ENCODE measurements at regions not wholly inside any gene's neighbourhood (a gene's known extent, or its start where the extent isn't known, plus 50 kb on each side); places are given as distances from the start of the nearest gene placed in this dataset.

DNA sequence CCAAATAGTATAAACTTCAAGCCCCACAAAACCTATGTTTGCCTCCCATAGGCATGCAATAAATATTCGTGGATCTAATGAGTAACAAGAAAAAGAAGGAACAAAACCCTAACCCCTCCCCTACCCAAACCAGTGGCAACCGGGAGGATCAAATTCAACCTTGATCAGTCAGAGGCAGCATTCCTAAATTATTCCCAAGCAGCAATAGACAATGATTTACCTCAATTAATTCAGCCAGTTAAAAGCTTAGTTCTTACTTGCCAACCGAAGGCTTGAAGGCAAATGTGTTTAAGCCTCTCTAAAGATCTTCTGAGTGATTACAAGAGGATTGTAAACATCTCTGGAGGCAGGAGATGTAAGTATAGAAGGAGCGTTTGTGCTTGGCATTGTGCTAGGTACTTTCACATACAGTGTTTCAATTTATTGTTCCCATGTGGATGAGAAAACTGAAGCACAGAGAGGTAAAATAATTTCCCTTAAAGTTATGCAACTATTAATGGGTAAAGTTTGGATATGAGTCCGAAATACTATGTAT, 197.7 kb downstream of the MTX2 start:
- intact Hi-C loops (cut with DNase I): loop anchor here in 1 of 10 donors (10.0 kb wide), 1 partner anchor 348 kb away; no protein-coding TSS in a partner anchor
- H3K4me3 ChIP-seq: no peak overlapping the region
- H3K27ac ChIP-seq: no peak overlapping the region
- TF ChIP-seq, protein P1, sequence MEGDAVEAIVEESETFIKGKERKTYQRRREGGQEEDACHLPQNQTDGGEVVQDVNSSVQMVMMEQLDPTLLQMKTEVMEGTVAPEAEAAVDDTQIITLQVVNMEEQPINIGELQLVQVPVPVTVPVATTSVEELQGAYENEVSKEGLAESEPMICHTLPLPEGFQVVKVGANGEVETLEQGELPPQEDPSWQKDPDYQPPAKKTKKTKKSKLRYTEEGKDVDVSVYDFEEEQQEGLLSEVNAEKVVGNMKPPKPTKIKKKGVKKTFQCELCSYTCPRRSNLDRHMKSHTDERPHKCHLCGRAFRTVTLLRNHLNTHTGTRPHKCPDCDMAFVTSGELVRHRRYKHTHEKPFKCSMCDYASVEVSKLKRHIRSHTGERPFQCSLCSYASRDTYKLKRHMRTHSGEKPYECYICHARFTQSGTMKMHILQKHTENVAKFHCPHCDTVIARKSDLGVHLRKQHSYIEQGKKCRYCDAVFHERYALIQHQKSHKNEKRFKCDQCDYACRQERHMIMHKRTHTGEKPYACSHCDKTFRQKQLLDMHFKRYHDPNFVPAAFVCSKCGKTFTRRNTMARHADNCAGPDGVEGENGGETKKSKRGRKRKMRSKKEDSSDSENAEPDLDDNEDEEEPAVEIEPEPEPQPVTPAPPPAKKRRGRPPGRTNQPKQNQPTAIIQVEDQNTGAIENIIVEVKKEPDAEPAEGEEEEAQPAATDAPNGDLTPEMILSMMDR (IDR thresholded peaks at IDR 0.05): no peak
- H3K27me3 ChIP-seq: peaks cover 0 to 48% (median 17%) of the 10 kb centered on the region in 7 donors
- peaks cover 0 to 5% (median 2%) of the 10 kb centered on the region in 9 donors for H3K4me1 ChIP-seq
- DNase-seq: no peak
- no peak for ATAC-seq
- 90 to 92% methylated on average over 5 of the region's 5 CpGs for WGBS, 2 donors
- no peaks in the 10 kb centered on the region for H3K9me3 ChIP-seq
- no peaks in the 10 kb centered on the region for H3K36me3 ChIP-seq

DNA sequence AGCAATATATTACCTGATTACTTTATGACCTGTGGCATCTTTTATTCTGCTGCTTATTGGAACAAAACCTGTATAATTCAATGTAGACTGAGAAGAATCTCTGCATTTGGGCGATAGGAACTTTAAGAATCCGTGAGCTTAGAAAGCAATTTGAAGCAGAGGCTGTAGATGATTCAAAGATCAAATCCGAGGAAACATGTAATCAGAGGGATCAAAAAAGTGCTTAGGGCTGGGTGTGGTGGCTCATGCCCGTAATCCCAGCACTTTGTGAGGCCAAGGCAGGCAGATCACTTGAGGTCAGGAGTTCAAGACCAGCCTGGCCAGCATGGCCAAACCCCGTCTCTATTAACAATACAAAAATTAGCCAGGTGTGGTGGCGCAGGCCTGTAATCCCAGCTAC, 198.4 kb downstream of the MTX2 start:
- Histone ChIP-seq H3K27ac (no peak overlapping the region), H3K36me3 (no peaks in the 10 kb centered on the region), H3K27me3 (peaks cover 0 to 44% (median 16%) of the 10 kb centered on the region in 7 donors), H3K4me3 (no peak overlapping the region), H3K4me1 (peaks cover 0 to 4% (median under 1%) of the 10 kb centered on the region in 9 donors), H3K9me3 (no peaks in the 10 kb centered on the region)
- intact Hi-C loops (cut with DNase I): loop anchor here in 1 of 10 donors (10.0 kb wide), 1 partner anchor 347 kb away; no protein-coding TSS in a partner anchor
- TF ChIP-seq, protein P1 (IDR thresholded peaks at IDR 0.05): no peak
- WGBS, 2 donors: 94% methylated on average over 6 of the region's 6 CpGs
- no peak for DNase-seq
- no peak for ATAC-seq

DNA sequence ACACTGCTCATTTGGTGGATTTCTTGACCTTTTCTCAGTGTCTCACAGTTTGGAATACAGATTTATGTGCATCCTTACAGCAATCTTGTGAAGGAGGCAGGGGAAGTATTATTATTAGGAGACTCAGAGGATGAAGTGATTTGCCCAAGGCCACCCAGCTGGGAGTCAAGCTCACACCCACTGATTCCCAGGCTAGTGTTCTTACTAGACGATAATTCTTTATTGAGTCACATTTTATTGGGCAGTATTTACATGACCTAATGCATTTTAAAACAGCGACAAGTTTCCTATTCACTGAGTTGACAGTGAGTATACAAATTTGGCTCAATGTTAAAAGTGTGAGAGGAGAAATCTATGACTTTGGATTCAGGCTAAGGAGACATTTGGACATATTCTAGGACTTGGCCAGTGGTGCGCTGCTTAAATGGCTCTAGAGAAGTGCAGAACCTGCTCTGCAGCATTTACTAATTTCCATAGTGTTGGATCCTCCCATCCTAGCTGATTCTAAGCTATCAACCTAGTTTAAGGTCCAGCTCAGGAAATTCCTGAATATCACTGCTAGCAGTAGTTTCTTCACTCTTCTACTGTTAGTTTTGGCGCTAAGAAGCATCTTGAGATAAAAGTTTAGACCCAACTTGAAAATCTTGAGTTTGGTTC, 199.3 kb downstream of the MTX2 start:
- no peaks in the 10 kb centered on the region for H3K9me3 ChIP-seq
- TF ChIP-seq, protein P1 (IDR thresholded peaks at IDR 0.05): no peak
- ATAC-seq (no peak), DNase-seq (no peak)
- no peaks in the 10 kb centered on the region for H3K36me3 ChIP-seq
- H3K4me3 ChIP-seq: no peak overlapping the region
- peaks cover 0 to 39% (median 16%) of the 10 kb centered on the region in 7 donors for H3K27me3 ChIP-seq
- H3K27ac ChIP-seq: no peak overlapping the region
- intact Hi-C loops (cut with DNase I): loop anchor here in 1 of 10 donors (10.0 kb wide), 1 partner anchor 346 kb away; no protein-coding TSS in a partner anchor
- H3K4me1 ChIP-seq: peaks cover 0 to 11% (median 6%) of the 10 kb centered on the region in 9 donors
- 85 to 86% methylated on average over 4 of the region's 4 CpGs for WGBS, 2 donors

DNA sequence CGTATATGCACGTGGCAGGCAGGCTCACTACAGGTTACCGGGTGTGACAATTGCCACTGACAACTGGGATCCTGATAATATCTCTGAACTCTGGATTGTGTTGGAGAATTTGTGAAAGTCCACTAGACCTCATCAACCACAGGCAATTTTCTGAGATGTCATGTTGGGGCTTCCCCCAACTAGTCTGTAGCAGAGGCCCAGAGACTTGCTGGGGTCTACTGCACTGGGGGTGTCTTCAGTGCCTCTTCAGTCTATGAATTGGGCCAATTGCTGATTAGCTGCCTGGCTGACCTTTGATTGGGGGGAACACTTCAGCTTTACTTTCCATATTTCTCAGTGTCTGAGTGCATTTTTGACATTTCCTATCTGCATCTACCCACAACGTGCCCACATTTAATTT, 201.5 kb downstream of the MTX2 start:
- H3K4me1 ChIP-seq: peaks cover 0 to 11% (median 6%) of the 10 kb centered on the region in 9 donors
- 85 to 89% methylated on average over 4 of the region's 4 CpGs for WGBS, 2 donors
- DNase-seq (no peak), ATAC-seq (no peak)
- no peak overlapping the region for H3K4me3 ChIP-seq
- peaks cover 0 to 21% (median 13%) of the 10 kb centered on the region in 7 donors for H3K27me3 ChIP-seq
- no peak overlapping the region for H3K27ac ChIP-seq
- intact Hi-C loops (cut with DNase I): no loop called here
- H3K9me3 ChIP-seq: no peaks in the 10 kb centered on the region
- TF ChIP-seq, protein P1 (IDR thresholded peaks at IDR 0.05): no peak
- no peaks in the 10 kb centered on the region for H3K36me3 ChIP-seq

Measured in heart right ventricle (tissue), 16 donors.